ENCODE measurements at regions not wholly inside any gene's neighbourhood (a gene's known extent, or its start where the extent isn't known, plus 50 kb on each side); places are given as distances from the start of the nearest gene placed in this dataset.

DNA sequence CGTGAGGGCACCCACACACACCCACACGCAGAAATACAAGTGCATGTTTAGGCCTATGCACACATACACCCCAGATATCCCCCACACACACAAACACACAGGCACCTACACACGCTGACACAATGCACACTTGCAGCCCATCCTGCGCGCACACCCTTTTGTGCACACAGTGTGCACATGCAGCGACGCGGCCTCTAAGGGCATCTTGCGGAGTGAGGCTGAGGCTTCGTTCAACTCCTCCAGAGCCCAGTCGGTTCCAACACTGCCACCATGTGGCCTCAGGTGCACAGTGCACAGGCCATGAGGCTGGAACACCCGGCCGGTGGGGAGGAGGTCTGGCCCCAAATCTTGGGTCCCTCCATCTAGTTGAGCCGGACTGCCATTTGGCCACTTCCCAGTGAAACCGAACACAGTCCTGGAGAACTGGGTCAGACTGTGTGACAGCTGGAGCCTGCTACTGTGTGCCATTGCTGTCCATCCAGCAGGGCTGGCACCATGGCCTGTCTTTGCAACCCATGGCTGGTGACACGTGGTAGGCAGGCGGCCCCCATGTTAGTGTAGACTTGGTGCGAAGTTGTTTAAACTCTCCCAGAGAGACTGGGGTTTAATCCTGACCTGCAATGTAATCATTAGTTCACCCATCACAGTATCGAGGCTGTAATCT is 97.7 kb upstream of the MVB12B start:
- DNase-seq (peak; percentile 73 to 80 (median 75)), ATAC-seq (peak; percentile 91 to 97 (median 94))
- no peaks in the 10 kb centered on the region for H3K27me3 ChIP-seq
- TF ChIP-seq POLR2A (IDR thresholded peaks at IDR 0.05): no peak
- TF ChIP-seq, protein P1, sequence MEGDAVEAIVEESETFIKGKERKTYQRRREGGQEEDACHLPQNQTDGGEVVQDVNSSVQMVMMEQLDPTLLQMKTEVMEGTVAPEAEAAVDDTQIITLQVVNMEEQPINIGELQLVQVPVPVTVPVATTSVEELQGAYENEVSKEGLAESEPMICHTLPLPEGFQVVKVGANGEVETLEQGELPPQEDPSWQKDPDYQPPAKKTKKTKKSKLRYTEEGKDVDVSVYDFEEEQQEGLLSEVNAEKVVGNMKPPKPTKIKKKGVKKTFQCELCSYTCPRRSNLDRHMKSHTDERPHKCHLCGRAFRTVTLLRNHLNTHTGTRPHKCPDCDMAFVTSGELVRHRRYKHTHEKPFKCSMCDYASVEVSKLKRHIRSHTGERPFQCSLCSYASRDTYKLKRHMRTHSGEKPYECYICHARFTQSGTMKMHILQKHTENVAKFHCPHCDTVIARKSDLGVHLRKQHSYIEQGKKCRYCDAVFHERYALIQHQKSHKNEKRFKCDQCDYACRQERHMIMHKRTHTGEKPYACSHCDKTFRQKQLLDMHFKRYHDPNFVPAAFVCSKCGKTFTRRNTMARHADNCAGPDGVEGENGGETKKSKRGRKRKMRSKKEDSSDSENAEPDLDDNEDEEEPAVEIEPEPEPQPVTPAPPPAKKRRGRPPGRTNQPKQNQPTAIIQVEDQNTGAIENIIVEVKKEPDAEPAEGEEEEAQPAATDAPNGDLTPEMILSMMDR (IDR thresholded peaks at IDR 0.05): peak; percentile 95 to 97 (median 96)
- H3K4me1 ChIP-seq: no peaks in the 10 kb centered on the region
- 50% methylated on average over 2 of the region's 19 CpGs for WGBS (ENCODE audit: insufficient coverage, low coverage, low lambda C conversion rate, missing lambda C conversion rate)
- no peaks in the 10 kb centered on the region for H3K9me3 ChIP-seq
- intact Hi-C loops (cut with DNase I): no loop called here
- H3K27ac ChIP-seq: no peak overlapping the region
- H3K36me3 ChIP-seq: no peaks in the 10 kb centered on the region
- no peak overlapping the region for H3K4me3 ChIP-seq

DNA sequence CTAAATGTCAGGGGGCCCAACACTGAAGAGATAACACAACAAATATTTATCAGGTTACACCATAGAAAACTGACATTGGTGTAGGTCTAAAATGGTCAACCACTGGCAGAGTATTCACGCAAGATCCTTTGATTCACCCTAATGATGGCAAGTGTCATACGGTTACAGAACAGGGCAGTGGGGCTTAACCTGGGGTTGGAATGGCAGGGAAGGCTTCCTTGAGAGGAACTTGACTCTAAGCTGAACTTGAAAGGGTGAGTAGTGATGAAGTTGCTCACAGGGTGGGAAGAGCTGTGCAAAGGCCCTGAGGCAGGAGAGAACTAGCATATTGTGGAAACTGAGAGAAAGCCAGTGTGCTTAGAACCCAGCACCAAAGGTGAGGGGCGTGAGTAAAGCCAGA is 97.1 kb upstream of the MVB12B start:
- no peaks in the 10 kb centered on the region for H3K9me3 ChIP-seq
- no peaks in the 10 kb centered on the region for H3K36me3 ChIP-seq
- intact Hi-C loops (cut with DNase I): no loop called here
- ATAC-seq (no peak), DNase-seq (no peak)
- H3K27me3 ChIP-seq: no peaks in the 10 kb centered on the region
- no peaks in the 10 kb centered on the region for H3K4me1 ChIP-seq
- TF ChIP-seq POLR2A (IDR thresholded peaks at IDR 0.05): no peak
- TF ChIP-seq, protein P1 (IDR thresholded peaks at IDR 0.05): no peak
- H3K27ac ChIP-seq: no peak overlapping the region
- 76% methylated on average over 3 of the region's 3 CpGs for WGBS (ENCODE audit: insufficient coverage, low coverage, low lambda C conversion rate, missing lambda C conversion rate)
- no peak overlapping the region for H3K4me3 ChIP-seq

DNA sequence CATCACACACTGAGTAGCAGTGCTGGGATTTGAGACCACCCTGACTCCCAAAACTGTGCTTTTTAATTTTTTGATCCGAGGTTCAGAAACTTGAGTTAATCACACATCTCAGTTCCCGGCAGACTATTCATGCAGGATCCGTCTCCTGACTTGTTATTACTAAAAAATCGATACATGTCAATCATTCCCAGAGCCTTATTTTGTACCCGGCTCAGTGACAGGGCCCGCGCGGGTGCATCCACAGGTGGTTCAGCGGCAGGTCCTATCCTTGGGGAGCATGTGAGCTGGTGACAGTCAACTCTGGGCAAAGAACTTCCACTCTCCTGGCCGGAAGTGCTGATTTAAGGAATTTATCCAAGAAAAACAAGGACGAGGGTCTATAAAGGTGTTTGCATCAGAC is 95.9 kb upstream of the MVB12B start:
- intact Hi-C loops (cut with DNase I): loop anchor here in 1 of 2 donors (5.0 kb wide), 1 partner anchor 818 kb away; no protein-coding TSS in a partner anchor
- ATAC-seq: no peak

DNA sequence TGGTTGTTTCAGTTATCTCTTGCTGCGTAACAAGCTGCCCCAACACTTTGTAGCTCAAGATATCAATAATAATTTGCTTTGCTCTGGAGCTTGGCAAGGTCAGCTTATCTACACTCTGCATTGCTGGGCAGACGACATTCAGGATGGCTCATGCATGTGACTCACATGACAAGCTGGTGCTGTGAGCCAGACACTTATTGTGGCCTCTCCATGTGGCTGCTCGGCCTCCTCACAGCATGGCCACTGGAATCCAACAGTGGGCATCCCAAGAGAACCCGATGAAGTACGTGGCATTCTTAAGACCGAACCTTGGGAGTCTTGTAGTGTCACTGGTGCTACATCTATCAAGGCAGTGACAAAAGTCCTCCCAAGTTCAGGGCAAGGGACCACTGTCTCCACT is 94.2 kb upstream of the MVB12B start:
- TF ChIP-seq, protein P1 (IDR thresholded peaks at IDR 0.05): no peak
- no peak for TF ChIP-seq POLR2A (IDR thresholded peaks at IDR 0.05)
- WGBS (ENCODE audit: insufficient coverage, low coverage, low lambda C conversion rate, missing lambda C conversion rate): 72% methylated on average over 5 of the region's 6 CpGs
- intact Hi-C loops (cut with DNase I): loop anchor here in 1 of 2 donors (5.0 kb wide), 1 partner anchor 820 kb away; no protein-coding TSS in a partner anchor
- Histone ChIP-seq H3K4me3 (no peak overlapping the region), H3K36me3 (no peaks in the 10 kb centered on the region), H3K27ac (no peak overlapping the region), H3K9me3 (no peaks in the 10 kb centered on the region), H3K4me1 (no peaks in the 10 kb centered on the region), H3K27me3 (no peaks in the 10 kb centered on the region)
- DNase-seq (no peak), ATAC-seq (no peak)

More for the DNA sequence above, 95.9 kb upstream of the MVB12B start:
- Histone ChIP-seq H3K36me3 (no peaks in the 10 kb centered on the region), H3K4me3 (no peak overlapping the region), H3K4me1 (no peaks in the 10 kb centered on the region), H3K27me3 (no peaks in the 10 kb centered on the region), H3K27ac (no peak overlapping the region), H3K9me3 (no peaks in the 10 kb centered on the region)
- DNase-seq: no peak
- WGBS (ENCODE audit: insufficient coverage, low coverage, low lambda C conversion rate, missing lambda C conversion rate): 77% methylated on average over 11 of the region's 11 CpGs
- TF ChIP-seq POLR2A (IDR thresholded peaks at IDR 0.05): no peak
- TF ChIP-seq, protein P1 (IDR thresholded peaks at IDR 0.05): no peak

Data from right lobe of liver (tissue), 6 donors.